Activated CD4-positive, alpha-beta T cell treated with anti-CD3 and anti-CD28 coated beads, Interleukin-2, Interleukin-6, amounts not matched to agents 100 ng/mL and 50 ng/mL, durations not matched to agents 16 hours and 8 hours (primary cell): ENCODE measurements at regions not wholly inside any gene's neighbourhood (a gene's known extent, or its start where the extent isn't known, plus 50 kb on each side); places are given as distances from the start of the nearest gene placed in this dataset.
"Not testable (repeated sequence)": the region's sequence is repeated elsewhere in the genome, so short reads cannot be mapped to it uniquely, and the experiment has no call there.

Experiments used
- DNase-seq: peaks from one replicate; pipeline ENCODE4 v3.0.0-alpha.2; 2020

DNA sequence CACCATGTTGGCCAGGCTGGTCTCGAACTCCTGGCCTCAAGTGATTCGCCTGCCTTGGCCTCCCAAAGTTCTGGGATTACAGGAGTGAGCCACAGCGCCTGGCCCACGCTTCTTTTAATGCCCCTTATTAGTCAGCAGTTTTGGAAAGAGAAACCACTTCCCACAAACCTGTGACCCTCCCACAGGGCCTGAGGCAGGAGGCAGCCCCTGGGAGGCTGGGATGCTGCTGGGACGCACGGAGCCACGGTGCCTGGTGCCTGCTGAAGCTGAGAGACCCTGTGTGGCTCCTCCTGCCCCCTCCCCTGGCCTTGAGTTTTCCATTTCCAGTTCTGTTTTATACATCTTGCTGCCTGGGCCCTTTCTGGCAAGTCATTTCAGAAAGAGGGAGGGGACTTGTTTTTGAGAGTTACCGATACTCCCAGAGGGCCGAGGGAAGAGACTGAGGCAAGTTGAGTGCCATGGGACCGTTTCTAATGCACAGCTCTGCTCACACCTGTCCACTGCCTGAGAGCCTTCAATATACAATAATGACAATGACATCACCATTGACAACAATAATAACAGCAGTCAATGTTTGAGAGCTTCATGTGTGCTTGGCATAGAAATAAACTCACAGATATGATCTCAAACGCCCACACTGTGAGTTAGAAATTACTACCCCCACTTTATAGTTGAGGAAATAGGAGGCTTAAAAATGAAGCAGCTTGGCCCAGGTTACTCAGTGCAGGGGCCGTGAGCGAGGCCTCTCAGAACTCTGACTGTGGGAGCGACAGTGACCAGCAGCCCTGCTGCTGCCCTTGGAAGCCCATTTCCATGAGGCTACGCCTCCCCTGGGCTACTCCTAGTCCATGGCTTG lies 78.1 kb upstream of the YWHAQ start:
- DNase-seq, result peak; percentile 78

DNA sequence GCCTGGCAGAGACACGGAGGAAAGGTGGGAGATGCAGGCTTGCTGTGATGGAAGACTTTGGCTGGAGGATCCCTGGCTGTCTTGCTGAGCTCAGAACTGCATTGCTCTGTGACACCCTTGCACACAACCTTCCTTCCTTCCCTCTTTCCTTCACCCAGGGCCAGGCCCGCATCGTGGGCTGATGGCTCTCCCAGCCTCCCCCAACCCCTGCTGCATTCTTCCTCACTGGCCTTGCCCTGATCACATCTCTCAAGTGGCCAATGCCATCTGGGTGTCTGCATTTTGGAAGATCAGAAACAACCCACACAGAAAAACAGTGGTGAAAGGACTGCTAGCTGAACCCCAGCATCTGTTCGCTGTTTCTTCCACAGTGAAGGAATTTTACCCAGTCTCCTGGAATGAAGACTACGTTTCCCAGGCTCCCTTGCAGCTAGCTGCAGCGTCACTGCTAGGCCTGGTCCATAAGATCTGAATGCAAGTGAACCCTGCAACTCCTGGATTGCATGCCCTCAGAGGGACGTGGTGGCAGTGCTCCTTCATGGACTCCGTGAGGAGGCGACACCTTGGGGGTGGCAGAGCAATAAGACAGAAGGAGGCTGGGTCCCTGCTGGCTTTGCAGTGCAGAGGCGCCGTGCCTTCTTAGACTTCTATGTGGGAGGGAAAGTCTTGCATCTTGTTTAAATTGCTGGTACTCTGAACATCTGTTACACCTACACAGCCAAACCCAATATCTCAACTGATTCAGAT lies 78.9 kb upstream of the YWHAQ start:
- DNase-seq, result no peak

DNA sequence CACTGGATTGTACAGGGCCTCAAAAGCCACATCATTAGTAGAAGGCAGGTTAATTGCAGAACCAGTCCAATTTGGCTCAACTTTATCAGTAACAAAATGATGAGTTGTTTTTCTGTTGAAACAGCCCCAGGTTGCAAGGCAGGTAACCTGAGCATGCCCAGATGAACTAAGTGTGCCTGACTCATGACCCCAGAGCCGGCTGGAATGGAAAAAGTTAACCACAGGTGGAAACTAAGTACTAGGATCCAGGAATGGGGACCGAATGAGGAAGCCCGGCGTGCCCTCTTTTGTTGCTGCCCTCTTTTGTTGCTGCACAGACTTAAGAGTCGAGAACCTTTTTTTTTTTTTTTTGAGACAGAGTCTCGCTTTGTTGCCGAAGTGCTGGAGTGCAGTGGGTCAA lies 79.5 kb upstream of the YWHAQ start:
- DNase-seq, result peak; percentile 22

DNA sequence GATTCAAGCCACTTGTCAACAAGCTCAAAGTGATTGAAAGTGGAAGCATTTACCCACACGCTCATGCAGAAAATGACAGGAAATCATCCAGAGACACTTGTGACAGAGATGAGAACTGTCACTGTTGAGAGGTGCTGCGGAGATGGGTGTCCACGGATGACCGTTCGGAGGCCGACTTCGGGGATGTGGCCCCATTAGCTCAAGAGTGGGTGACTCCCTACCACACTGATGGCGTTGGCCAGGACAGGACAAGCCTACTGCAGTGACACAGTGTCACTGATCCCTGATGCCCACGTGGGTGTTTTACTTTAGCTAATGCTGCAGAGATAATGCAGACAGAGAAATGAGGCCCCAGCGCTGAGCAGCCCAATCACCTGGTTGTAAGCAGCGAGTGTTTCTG lies 81.5 kb upstream of the YWHAQ start:
- peak; percentile 54 for DNase-seq

DNA sequence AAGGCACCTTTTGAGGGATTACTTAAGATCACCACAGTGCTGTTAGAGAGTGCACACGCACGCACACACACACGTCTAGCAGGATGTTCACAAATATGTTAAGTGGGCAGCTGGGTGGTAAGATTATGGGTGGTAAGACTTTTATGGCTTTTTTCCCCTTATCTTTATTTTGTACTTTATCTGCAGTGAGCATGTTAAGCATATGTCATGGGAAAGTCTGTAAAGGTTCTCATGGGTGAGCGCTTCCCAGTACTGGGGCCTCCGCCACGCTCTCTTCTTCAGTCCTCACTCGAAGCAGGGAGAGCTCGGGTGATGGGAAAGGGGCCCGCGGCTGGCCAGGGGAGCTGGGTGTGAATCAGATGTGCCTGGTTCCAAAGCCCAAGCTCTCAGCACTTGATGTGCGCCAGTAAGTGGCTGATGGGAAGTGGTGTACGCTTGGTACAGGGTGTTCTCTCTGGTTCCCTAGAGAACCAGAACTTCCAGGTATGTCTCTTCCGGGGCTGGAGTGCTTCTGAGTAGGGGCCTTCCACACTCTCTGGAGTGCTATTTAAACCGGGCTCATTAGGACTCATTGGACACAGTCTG lies 83.9 kb upstream of the YWHAQ start:
- DNase-seq, result no peak

DNA sequence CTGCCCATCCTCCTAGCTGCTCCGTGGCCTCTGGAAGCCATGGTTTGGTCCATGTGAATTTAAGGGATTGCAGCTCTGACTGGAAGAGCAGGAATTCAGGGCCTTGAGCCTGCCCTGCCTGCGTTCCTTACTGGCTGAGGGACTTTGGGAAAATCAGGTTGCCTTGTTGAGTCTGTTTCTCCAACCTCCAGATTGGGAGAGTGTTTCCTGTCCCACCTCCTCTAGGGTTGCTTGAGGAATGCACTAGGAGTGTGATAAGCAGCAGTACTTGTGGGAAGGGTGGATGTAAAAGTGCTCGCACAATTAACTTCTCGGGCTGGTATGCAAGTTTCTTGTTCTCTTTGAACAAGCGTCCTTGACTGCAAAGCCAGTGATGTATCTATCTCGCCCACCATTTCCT lies 84.4 kb upstream of the YWHAQ start:
- DNase-seq, result no peak

DNA sequence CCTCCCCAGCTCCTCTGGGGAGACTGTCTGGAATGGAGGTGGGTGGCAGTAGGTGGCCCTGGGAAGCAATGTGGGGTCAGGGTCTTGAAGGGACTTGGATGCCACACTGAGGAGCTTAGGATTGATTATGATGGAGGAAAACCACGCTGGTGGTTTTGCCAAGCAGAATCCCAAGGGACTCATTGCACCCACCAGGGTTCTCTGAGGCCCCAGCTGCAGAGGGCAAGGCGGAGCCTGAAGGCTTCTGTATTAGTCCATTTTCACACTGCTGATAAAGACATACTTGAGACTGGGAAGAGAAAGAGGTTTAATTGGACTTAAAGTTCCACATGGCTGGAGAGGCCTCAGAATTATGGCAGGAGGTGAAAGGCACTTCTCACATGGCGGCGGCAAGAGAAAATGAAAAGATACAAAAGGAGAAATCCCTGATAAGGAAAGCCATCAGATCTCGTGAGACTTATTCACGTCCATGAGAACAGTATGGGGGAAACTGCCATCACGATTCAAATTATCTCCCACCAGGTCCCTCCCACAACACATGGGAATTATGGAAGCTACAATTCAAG lies 87.2 kb upstream of the YWHAQ start:
- DNase-seq, result no peak

DNA sequence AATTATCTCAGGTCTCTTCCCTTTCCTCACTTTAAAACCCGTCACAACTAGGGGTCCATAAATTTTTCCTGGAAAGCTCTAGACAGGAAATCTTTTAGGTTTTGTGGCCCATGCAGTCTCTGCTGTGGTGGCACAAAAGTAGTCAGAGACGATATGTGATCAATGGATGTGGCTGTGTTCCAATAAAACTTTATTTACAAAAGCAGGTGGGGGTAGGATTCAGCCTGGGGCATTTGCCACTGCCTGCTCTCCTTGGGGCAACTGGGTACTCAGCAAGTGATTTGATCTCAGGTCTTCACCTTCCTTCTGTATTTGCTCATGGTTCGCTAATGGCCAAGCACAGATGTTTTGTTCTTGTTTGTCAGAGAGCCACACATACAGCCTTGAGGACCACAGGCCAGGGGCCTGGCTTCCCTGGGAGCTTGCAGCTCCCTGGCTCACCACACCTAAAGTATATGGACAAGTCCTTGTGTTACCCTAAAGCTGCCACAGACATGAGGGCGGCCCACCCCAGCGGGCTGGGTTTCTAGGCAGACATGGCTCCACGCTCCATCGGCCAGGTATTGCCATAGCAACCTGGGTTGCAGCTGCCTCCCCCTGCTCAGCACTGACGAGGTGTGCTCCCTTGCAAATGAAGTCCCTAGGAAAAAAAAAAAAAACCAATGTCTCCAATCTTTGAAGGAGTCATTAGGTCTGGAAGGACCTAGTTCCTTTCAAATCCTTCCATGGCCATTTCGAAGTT lies 89.7 kb upstream of the YWHAQ start:
- no peak for DNase-seq

DNA sequence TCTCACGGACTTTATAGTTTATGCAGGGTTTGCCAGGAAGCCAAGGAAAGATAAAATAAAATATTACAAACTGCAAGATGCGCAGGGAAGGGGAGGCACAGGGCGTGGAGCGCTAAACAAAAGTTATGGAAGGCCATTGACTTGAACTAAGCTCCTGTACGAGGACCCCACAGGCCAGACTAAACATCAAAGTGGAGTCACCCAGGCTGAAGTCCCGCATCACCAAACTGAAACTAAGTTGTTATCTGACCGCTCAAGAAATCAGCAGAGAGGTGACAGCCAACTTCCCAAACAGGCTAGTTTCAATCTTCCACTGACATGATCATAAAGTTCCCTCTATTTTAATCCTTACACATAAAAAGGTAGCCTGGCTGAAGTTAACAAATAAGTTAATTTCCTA lies 90.5 kb upstream of the YWHAQ start:
- DNase-seq, result no peak

DNA sequence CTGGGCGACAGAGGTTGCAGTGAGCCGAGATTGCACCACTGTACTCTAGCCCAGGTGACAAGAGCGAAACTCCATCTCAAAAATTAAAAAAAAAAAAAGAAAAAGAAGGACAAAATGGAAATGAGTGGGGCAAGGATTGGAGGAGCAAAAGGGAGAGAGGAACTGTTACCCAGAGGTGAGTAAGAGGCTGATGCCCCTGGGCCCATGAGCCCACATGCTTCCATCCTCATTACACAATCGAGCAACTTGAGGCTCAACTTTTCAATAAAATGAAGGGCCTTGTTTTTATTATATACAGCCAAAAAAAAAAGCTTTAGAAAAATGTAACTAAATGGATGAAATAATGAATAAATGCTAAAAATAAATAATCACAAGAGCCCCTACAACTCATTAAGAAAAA lies 91.7 kb upstream of the YWHAQ start:
- DNase-seq, result no peak

DNA sequence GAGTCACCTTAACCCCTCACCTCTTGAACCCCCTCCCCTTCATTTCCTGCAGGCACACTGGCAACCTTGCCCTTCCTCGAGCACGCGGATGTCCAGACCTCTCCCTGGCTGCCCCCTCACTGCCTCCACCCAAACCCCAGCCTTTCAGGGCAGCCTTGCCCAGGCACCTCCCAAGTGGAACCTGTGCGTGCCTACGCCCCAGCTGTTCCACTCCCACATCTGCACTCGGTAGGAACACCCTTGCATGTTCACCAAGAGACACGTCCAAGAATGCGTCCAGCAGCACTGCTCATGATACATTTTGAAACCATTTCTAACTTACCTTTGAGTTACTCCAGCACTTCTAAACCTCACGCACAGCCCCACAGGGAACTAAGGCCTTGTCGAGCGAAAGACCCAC lies 93.8 kb upstream of the YWHAQ start:
- DNase-seq, result no peak

DNA sequence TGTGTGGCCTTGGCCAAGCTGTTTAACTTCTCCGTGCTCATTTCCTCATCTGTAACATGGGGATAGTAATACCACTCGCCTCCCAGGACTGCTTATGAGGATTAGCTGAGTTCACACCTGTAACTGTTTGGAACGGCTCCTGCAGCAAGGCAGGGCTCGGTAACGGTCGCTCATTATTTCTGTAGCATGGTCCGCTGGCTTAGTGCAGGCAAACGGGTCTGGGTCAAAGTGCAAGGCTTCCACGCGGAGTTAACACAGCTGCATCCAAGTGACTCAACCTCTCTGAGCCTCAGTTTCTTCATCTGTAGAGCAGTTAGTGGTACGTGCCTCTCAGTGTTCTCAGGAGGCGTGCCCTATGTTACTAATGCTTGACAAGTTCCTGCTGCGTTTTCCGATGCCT lies 94.3 kb upstream of the YWHAQ start:
- DNase-seq, result no peak

DNA sequence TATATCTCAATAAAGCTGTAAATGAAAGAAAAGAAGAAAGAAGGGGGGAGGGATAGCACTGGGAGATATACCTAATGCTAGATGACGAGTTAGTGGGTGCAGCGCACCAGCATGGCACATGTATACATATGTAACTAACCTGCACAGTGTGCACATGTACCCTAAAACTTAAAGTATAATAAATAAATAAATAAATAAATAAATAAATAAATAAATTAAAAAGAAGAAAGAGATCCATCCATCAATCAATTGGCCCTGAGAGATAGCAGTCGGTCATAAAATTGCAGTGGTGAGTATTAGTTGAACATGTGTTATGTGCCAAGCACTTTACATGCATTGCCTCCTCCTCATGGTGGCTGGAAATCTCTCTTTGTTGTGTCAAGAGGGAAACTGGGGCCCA lies 95.2 kb upstream of the YWHAQ start:
- not testable (repeated sequence) for DNase-seq

DNA sequence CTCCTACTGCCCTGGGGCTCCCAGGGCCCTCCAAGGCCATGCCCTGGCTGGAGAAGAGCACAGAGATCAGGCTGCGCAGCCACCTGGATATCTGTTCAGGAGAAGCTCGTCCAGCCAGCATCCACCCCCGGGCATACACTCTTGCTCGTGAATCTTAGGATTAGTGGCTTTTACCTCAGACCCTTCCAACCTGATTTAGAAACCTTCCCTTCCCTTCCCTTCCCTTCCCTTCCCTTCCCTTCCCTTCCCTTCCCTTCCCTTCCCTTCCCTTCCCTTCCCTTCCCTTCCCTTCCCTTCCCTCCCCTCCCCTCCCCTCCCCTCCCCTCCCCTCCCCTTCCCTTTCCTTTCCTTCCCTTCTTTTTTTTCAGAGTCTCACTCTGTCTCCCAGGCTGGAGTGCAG lies 99.7 kb upstream of the YWHAQ start:
- not testable (repeated sequence) for DNase-seq

DNA sequence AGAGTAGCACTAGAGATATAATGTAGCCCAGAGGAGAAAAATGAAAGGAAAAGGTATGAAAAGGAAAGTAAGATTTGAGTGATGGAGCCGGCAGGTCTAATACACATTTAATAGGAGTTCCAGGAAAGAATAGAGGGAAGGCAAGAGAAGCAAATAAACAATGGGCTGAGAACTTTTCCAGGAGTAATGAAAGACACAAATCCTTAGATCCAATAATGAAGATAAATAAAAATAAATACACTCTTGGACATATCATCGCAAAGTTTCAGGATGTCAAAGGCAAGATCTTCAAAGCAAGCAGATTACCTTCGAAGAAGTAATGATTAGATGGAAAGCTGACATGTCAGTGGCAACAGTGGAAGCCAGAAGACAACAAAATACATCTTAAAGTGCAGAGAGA lies 102.0 kb upstream of the YWHAQ start:
- no peak for DNase-seq

DNA sequence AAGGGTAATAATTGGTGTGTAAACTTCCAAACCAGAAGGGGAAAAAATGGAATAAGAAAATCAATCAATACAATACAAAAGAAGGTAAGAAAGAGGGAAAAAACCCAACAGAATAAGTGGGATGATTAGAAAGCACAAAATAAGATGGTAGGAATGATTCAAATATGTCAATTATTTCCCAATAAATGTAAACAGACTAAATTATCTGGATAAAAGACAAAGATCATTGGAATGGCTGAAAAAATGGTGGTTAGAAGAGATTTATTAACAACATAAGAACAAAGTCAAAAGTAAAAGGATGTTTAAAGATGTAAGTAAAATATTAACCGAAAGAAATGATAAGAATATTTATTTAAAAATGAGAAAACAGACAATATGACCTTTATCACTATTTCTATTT lies 103.5 kb upstream of the YWHAQ start:
- DNase-seq, result no peak

DNA sequence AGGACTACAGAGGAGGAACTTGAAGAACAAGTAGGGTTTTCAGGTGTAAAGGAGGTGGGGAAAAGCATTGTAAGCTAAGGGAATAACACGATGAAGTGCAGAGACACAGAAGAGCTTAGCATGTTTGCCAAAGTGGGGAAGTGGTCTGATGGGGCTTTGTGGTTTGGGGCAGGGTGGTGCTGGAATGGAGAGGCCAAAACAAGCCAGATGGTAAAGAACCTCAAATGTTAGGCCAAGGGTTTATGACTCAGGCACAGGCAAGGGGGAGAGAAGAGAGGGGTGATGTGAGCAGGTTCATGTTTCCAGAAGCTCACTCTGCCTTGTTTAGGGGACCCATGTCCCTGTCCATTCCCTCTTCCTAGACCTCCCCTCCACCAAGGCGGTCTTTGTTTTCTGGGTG lies 104.5 kb upstream of the YWHAQ start:
- no peak for DNase-seq

DNA sequence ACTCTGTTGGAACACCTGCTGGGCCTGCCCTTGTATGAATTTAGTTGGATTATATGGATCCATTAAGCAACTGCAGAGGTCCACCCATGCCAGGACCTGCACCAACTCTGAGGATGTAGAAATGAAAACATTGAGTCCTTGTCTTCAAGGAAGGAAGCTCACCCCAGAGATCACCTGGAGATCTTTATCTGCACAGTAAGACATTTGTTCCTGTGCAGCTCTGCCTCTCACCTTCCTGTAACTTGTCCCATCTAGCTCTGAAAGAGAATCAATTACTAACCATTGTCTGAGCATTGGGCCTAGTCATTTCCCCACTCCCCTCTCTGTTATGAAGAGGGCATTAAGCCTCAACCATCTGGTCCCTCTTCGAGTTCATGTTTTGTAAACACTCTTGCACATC lies 105.2 kb upstream of the YWHAQ start:
- no peak for DNase-seq

DNA sequence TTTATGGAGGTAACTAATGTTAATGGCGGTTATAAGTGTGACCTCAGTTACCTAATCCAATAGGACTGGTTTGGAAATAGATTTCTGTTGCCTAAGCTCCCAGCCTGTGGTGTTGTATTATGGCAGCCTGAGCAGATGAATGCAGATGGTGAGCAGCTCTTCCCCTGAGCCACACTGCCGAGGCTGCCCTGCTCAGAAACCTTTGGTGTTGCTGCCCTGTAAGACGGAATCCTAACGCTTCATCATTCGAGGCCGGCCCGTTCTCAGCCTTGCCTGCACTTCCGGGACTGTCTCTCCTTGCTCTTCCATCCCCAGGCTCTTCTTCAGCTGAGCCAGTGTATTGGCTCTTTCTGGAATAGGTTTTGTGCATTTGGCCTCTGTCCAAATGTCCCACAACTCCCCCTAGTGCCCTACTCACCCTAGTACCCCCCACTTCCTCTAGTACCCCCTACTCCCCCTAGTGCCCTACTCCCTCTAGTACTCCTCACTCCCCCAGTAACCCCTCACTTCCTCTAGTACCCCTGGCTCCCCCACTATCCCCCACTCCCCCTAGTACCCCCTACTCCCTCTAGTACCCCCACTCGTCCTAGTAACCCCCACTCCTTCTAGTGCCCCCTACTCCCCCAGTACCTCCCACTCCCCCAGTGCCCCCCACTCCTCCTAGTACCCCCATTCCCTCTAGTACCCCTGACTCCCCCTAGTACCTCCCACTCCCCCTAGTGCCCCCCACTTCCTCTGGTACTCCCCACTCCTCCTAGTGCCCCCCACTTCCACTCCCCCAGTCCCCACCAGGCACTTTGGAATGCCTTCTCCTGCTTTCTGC lies 106.0 kb upstream of the TAF1B start:
- DNase-seq, result no peak

DNA sequence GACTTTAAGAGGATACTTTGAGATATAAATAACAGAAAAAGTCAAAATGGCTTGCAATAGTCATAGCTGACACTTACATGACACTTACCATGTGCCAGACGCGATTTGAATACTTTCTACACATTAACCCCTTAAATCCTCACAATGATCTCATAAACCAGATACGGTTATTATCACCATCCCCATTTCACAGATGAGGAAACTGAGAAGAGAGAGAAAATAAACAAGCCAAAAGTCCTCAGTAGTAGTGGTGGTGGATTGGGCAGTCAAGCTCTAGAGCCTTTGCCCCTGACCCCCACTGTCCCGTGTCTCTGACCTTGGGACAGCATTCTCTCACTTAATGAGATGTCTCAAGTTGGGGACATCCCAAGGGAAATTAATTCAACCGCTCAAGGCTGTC lies 105.2 kb upstream of the TAF1B start:
- DNase-seq, result no peak

DNA sequence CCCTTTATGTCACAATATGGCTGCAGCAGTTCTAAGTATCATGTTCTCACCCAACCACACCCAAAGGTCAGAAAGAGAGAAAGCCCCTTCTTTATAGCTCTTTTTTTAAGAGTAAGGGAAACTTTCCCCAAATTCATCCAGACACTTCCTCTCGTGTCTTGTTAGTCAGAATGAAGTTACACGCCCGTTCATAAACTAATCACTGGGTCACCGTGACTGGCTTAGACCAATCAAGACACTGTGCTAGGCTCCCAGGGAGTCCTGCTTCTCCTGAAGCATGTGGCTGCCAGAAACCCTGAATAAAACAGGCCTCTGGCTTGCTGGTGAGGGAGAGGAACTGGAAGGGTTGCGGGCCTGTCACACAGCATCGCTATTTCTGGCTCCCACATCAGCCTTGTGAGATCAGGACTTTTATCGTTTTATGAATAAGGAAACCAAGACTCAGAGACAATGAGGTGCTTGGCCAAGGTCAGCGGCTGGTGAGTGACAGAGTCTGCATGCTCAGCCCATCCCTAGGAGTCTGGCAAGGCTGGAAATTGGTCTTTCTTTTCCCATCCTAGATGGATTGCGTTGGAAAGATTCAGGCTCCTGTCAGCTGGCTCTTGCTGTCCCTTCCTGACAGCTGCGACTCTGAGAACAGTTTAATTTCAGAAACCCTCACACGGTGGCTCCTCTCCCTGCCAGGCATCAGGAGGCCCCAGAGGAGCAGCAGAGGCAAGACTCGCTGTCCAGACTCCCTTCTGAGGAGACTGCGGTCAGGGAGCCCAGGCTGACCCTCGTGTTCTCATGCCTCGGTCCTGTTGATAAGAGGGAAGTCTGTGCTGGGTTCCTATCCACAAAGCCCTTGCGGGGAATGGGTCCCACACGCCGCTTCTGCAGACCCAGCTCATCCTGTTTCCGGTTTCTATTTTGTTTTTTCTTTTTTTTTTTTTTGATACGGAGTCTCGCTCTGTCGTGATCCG lies 104.5 kb upstream of the TAF1B start:
- no peak for DNase-seq
